ENCODE measurements at regions not wholly inside any gene's neighbourhood (a gene's known extent, or its start where the extent isn't known, plus 50 kb on each side); places are given as distances from the start of the nearest gene placed in this dataset.

DNA sequence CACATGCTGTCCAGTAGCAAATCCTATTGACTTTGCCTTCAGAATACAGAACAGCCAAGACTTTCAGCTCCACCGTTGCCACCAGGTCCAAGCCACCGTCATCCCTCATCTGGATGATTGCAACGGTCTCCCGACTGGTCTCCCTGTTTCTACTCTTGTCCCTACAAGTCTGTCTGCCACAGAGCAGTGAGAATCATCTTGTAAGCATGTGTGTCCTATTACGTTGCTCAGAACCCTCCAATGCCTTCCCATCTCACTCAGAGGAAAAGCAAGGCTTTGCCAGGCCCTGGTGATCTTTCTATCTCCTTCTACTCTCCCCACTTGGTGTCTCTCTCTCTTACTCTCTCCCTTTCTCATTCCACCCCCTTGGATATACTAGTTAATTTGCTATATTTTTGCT is 76.7 kb upstream of the GDNF start:
- TF ChIP-seq, protein P1, sequence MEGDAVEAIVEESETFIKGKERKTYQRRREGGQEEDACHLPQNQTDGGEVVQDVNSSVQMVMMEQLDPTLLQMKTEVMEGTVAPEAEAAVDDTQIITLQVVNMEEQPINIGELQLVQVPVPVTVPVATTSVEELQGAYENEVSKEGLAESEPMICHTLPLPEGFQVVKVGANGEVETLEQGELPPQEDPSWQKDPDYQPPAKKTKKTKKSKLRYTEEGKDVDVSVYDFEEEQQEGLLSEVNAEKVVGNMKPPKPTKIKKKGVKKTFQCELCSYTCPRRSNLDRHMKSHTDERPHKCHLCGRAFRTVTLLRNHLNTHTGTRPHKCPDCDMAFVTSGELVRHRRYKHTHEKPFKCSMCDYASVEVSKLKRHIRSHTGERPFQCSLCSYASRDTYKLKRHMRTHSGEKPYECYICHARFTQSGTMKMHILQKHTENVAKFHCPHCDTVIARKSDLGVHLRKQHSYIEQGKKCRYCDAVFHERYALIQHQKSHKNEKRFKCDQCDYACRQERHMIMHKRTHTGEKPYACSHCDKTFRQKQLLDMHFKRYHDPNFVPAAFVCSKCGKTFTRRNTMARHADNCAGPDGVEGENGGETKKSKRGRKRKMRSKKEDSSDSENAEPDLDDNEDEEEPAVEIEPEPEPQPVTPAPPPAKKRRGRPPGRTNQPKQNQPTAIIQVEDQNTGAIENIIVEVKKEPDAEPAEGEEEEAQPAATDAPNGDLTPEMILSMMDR (conservative IDR thresholded peaks at IDR 0.05 in 1 of 2, IDR thresholded peaks at IDR 0.05 in 1 of 2; ENCODE audit: low read depth in 1 of 2, low read length in 2 of 2): no peak
- TF ChIP-seq EZH2 (IDR thresholded peaks at IDR 0.05; ENCODE audit: low read length, missing control alignments): no peak
